ENCODE measurements at regions not wholly inside any gene's neighbourhood (a gene's known extent, or its start where the extent isn't known, plus 50 kb on each side); places are given as distances from the start of the nearest gene placed in this dataset.

DNA sequence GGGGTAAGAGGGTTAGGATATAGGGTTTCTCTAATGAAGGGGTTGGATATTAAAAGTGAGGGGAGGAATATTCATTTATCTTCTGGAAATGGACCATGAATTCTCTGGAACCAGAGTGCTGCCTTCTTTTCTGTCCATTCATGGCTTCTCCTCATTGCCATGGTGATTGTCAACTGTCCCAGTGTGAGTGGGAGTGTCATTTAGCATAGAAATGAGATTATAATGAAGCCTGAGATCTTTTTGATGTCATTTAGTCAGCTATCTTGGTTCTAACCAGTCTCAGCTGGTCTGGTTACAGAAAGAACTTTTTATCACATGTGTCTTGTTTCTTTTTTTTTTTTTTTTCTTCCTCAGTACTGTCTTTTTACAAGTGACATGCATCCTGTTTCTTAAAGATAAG, 497.3 kb upstream of the PITX2 start:
- DNase-seq (ENCODE audit: extremely low spot score, unreplicated experiment), result no peak
- no peak for TF ChIP-seq CTCF (conservative IDR thresholded peaks at IDR 0.05)
- Mint-ChIP-seq H3K27me3 (no peaks in the 10 kb centered on the region), H3K4me1 (ENCODE audit: unreplicated experiment) (no peaks in the 10 kb centered on the region), H3K36me3 (no peaks in the 10 kb centered on the region), H3K27ac (no peak overlapping the region), H3K4me3 (no peak overlapping the region), H3K9me3 (no peaks in the 10 kb centered on the region)

DNA sequence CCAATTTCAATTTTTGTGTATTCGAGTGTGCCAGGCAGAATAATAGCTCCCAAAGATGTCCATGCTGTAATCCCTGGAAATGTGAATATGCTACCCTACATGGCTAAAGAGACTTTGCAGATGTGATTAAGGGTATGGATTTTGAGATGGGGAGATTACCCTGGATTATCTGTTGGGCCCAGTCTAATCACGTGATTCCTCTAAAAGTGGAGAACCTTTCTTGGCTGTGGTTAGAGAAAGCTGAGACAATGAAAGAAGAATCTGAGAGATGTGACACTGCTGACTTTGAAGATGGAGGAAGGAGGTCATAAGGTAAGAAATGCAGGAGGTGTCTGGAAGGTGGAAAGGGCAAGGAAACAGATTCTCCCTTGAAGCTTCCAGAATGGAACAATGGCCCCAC, 503.5 kb upstream of the PITX2 start:
- Mint-ChIP-seq H3K27me3 (no peaks in the 10 kb centered on the region), H3K4me3 (no peak overlapping the region), H3K27ac (no peak overlapping the region), H3K4me1 (ENCODE audit: unreplicated experiment) (no peaks in the 10 kb centered on the region), H3K36me3 (no peaks in the 10 kb centered on the region), H3K9me3 (no peaks in the 10 kb centered on the region)
- no peak for DNase-seq (ENCODE audit: extremely low spot score, unreplicated experiment)
- no peak for TF ChIP-seq CTCF (conservative IDR thresholded peaks at IDR 0.05)

DNA sequence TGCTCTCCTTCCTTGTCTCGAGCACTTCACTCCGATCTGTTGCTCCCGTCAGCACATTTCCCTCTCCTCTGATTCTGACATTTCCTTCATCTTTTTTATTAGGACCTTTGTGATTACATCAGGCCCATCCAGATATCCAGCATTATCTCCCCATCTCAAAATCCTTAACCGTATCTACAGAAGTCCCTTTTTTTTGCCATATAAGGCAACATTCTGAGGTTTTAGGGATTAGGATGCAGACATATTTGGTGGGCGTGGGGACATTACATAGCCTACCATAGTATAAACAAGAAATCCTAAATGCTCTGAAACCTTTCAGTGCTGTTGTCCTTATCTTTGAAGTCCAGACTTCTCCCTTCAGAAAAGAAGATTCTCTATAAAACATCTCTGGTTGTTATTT, 505.0 kb upstream of the PITX2 start:
- Mint-ChIP-seq H3K4me1 (ENCODE audit: unreplicated experiment) (no peaks in the 10 kb centered on the region), H3K27me3 (no peaks in the 10 kb centered on the region), H3K27ac (no peak overlapping the region), H3K4me3 (no peak overlapping the region), H3K9me3 (no peaks in the 10 kb centered on the region), H3K36me3 (no peaks in the 10 kb centered on the region)
- no peak for TF ChIP-seq CTCF (conservative IDR thresholded peaks at IDR 0.05)
- no peak for DNase-seq (ENCODE audit: extremely low spot score, unreplicated experiment)

- H3K27ac Mint-ChIP-seq, result no peak overlapping the region
- TF ChIP-seq CTCF (conservative IDR thresholded peaks at IDR 0.05), result no peak
- no peaks in the 10 kb centered on the region for H3K9me3 Mint-ChIP-seq
- H3K27me3 Mint-ChIP-seq, result no peaks in the 10 kb centered on the region
- H3K36me3 Mint-ChIP-seq, result no peaks in the 10 kb centered on the region
- no peaks in the 10 kb centered on the region for H3K4me1 Mint-ChIP-seq (ENCODE audit: unreplicated experiment)
- H3K4me3 Mint-ChIP-seq, result no peak overlapping the region
- no peak for DNase-seq (ENCODE audit: extremely low spot score, unreplicated experiment)
Measured at GRCh38 chr4:111128327-111128726, 505.4 kb upstream of the PITX2 start.

- H3K27me3 Mint-ChIP-seq, result no peaks in the 10 kb centered on the region
- no peaks in the 10 kb centered on the region for H3K4me1 Mint-ChIP-seq (ENCODE audit: unreplicated experiment)
- no peaks in the 10 kb centered on the region for H3K9me3 Mint-ChIP-seq
- no peaks in the 10 kb centered on the region for H3K36me3 Mint-ChIP-seq
- TF ChIP-seq CTCF (conservative IDR thresholded peaks at IDR 0.05), result peak; percentile 30
- H3K4me3 Mint-ChIP-seq, result no peak overlapping the region
- no peak overlapping the region for H3K27ac Mint-ChIP-seq
- DNase-seq (ENCODE audit: extremely low spot score, unreplicated experiment), result no peak
Measured at GRCh38 chr4:111136438-111136837, 513.6 kb upstream of the PITX2 start.

- H3K36me3 Mint-ChIP-seq, result no peaks in the 10 kb centered on the region
- no peaks in the 10 kb centered on the region for H3K4me1 Mint-ChIP-seq (ENCODE audit: unreplicated experiment)
- no peaks in the 10 kb centered on the region for H3K9me3 Mint-ChIP-seq
- no peak for TF ChIP-seq CTCF (conservative IDR thresholded peaks at IDR 0.05)
- H3K4me3 Mint-ChIP-seq, result no peak overlapping the region
- DNase-seq (ENCODE audit: extremely low spot score, unreplicated experiment), result no peak
- H3K27ac Mint-ChIP-seq, result no peak overlapping the region
- no peaks in the 10 kb centered on the region for H3K27me3 Mint-ChIP-seq
Measured at GRCh38 chr4:111136967-111137366, 514.1 kb upstream of the PITX2 start.

Measured in type B pancreatic cell (in vitro differentiated cells).